Ovary (tissue), 7 donors: ENCODE measurements at regions not wholly inside any gene's neighbourhood (a gene's known extent, or its start where the extent isn't known, plus 50 kb on each side); places are given as distances from the start of the nearest gene placed in this dataset.

Experiments
- DNase-seq, 5 donors: peaks; one replicate each; pipeline ENCODE4 v3.0.0-alpha.2; 2019 to 2020
- H3K27ac ChIP-seq, 2 donors: fragments of 200-600 bp; one replicate each; pipeline versions ENCODE4 v1.5.1 to v1.8.0; 2019 to 2022
- H3K27me3 ChIP-seq: fragments of 200-600 bp; one replicate; pipeline ENCODE4 v1.8.0; 2022
- H3K36me3 ChIP-seq: fragments of 200-600 bp; sonication (generic); one replicate; pipeline ENCODE4 v1.5.1; 2019
- H3K4me1 ChIP-seq: one replicate; pipeline ENCODE4 v1.8.1; 2013; ENCODE audit warnings: mild to moderate bottlenecking, moderate library complexity; ENCODE audit not compliant: insufficient read depth
- H3K4me3 ChIP-seq: fragments of 200-600 bp; sonication (generic); one replicate; pipeline ENCODE4 v1.5.1; 2017
- H3K9me3 ChIP-seq, 2 donors: fragments of 200-600 bp in 1 of 2; sonication (generic) in 1 of 2; one replicate each; pipeline versions ENCODE4 v1.5.1 to v1.8.1; 2013 to 2019; ENCODE audit warnings: mild to moderate bottlenecking in 1 of 2, moderate library complexity in 1 of 2
- EP300 ChIP-seq: sonication (generic); formaldehyde crosslinking; IDR thresholded peaks from one replicate; pipeline ENCODE4 v1.6.1; 2017; ENCODE audit warnings: antibody characterized with exemption
- POLR2A ChIP-seq: fragments of 450-650 bp; IDR thresholded peaks from one replicate; pipeline ENCODE4 v1.6.1; 2017; ENCODE audit warnings: antibody characterized with exemption, mild to moderate bottlenecking, moderate library complexity
- whole genome bisulfite sequencing, 3 donors: extraction: QIAGEN DNeasy Blood & Tissue Kit in 1 of 3; methylation state at CpG; one replicate each; pipeline versions ENCODE4 v1.1.5 to v1.1.7; 2013 to 2017; 5-methylcytosine and 5-hydroxymethylcytosine counted together
- intact Hi-C, 4 donors: fragments of 100-400 bp; cut with DNase I; formaldehyde crosslinking; loops; one replicate each; pipeline versions ENCODE4 v1.11.0 to v1.15.1; 2022 to 2023
- TF ChIP-seq, protein P1 (sequence below), 3 donors: fragments of 450-650 bp in 2 of 3; fragments of 200-600 bp in 1 of 3; IDR thresholded peaks; one replicate each; pipeline versions ENCODE4 v1.5.1 to v1.8.0; 2016 to 2022; ENCODE audit warnings: antibody characterized with exemption in 3 of 3, mild to moderate bottlenecking in 1 of 3
- donor health status: DM: no; HTN: no; CAD: no; lungs with moderate emphysema.
- donor health status: DM: no; HTN: no; CAD: no.
- donor health status: Bipolar disorder and iron deficiency.
- donor health status: DM: no; HTN: no; CAD: no.
- donor health status: DM: yes; HTN: yes; CAD: no.

DNA sequence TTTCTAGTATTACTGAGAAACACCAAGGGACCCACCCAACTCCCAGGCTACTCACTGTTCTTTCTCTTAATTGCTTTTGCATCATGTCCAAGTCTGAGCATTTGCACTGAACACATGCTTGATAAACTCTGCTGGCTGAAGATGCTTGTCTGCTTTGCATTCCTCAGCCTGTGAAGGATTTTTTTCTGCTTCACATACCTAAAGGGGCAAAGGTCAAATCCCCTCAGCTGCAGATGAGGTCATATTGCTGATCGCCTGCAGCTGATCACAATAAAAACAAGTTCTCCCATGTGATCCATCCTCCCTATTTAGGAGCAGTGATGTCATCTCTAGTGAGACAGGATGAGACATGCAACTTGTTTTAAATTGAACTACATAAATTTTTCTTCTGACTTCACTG lies 84.6 kb upstream of the DCBLD2 start:
- peak in 3 of 5 donors; percentile 6 to 24 (median 18) for DNase-seq
- Histone ChIP-seq H3K9me3 (no peaks in the 10 kb centered on the region), H3K4me3 (no peak overlapping the region), H3K4me1 (peaks cover 4% of the 10 kb centered on the region), H3K36me3 (no peaks in the 10 kb centered on the region), H3K27me3 (no peaks in the 10 kb centered on the region), H3K27ac (no peak overlapping the region)
- WGBS, 3 donors: 3 to 6% (median 5%) methylated on average over 1 of the region's 1 CpG
- intact Hi-C loops: no loop called here
- TF ChIP-seq, protein P1, sequence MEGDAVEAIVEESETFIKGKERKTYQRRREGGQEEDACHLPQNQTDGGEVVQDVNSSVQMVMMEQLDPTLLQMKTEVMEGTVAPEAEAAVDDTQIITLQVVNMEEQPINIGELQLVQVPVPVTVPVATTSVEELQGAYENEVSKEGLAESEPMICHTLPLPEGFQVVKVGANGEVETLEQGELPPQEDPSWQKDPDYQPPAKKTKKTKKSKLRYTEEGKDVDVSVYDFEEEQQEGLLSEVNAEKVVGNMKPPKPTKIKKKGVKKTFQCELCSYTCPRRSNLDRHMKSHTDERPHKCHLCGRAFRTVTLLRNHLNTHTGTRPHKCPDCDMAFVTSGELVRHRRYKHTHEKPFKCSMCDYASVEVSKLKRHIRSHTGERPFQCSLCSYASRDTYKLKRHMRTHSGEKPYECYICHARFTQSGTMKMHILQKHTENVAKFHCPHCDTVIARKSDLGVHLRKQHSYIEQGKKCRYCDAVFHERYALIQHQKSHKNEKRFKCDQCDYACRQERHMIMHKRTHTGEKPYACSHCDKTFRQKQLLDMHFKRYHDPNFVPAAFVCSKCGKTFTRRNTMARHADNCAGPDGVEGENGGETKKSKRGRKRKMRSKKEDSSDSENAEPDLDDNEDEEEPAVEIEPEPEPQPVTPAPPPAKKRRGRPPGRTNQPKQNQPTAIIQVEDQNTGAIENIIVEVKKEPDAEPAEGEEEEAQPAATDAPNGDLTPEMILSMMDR (IDR thresholded peaks at IDR 0.05): no peak
- no peak for TF ChIP-seq POLR2A
- no peak for TF ChIP-seq EP300

- Histone ChIP-seq H3K4me1 (peaks cover 4% of the 10 kb centered on the region), H3K27me3 (no peaks in the 10 kb centered on the region), H3K36me3 (no peaks in the 10 kb centered on the region), H3K9me3 (no peaks in the 10 kb centered on the region), H3K4me3 (no peak overlapping the region), H3K27ac (no peak overlapping the region)
- TF ChIP-seq EP300 (no peak), POLR2A (no peak)
- TF ChIP-seq, protein P1 (IDR thresholded peaks at IDR 0.05): no peak
- intact Hi-C loops: no loop called here
- 4 to 14% (median 9%) methylated on average over 3 of the region's 3 CpGs for WGBS, 3 donors
- DNase-seq: no peak
These were observed 83.9 kb upstream of the DCBLD2 start for GRCh38 chr3:98985431-98985830.

- WGBS, 3 donors: 90 to 98% (median 95%) methylated on average over 1 of the region's 1 CpG
These were observed 82.5 kb upstream of the DCBLD2 start for GRCh38 chr3:98984024-98984423.

DNA sequence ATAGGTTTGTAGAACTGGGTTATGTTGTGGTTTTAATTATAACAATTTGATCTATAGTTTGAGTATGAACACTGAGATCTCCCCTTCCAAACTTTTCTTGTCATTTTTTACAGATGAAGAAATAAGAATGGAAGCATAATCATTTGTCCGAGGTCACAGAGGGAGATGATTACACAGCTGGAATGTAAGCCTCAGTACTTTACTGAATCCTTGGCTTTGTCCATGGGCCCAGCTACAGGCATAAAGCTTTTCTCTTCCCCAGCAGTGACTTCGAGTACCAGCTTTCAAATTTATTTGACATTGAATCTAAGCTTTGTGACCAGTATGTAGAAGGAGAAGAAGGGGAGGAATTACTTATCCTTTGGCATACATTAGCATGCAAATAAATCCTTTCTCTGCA lies 80.9 kb upstream of the DCBLD2 start:
- no peak overlapping the region for H3K27ac ChIP-seq
- no peaks in the 10 kb centered on the region for H3K27me3 ChIP-seq
- 60 to 62% (median 62%) methylated on average over 2 of the region's 2 CpGs for WGBS, 3 donors
- no peak for TF ChIP-seq EP300
- TF ChIP-seq, protein P1 (IDR thresholded peaks at IDR 0.05): no peak
- no peak for TF ChIP-seq POLR2A
- peaks cover 4% of the 10 kb centered on the region for H3K4me1 ChIP-seq
- H3K4me3 ChIP-seq: no peak overlapping the region
- H3K36me3 ChIP-seq: no peaks in the 10 kb centered on the region
- DNase-seq: no peak
- no peaks in the 10 kb centered on the region for H3K9me3 ChIP-seq
- intact Hi-C loops: no loop called here

More at GRCh38 chr3:98984024-98984423, 82.5 kb upstream of the DCBLD2 start:
- Histone ChIP-seq H3K4me3 (no peak overlapping the region), H3K36me3 (no peaks in the 10 kb centered on the region), H3K4me1 (peaks cover 4% of the 10 kb centered on the region), H3K27me3 (no peaks in the 10 kb centered on the region), H3K9me3 (no peaks in the 10 kb centered on the region), H3K27ac (no peak overlapping the region)
- no peak for DNase-seq
- TF ChIP-seq, protein P1 (IDR thresholded peaks at IDR 0.05): no peak
- TF ChIP-seq POLR2A (no peak), EP300 (no peak)
- intact Hi-C loops: no loop called here
